ENCODE measurements at regions not wholly inside any gene's neighbourhood (a gene's known extent, or its start where the extent isn't known, plus 50 kb on each side); places are given as distances from the start of the nearest gene placed in this dataset.

- Histone ChIP-seq H3K4me3 (no peak overlapping the region), H3K36me3 (replicated peaks; ENCODE audit: insufficient read depth, low read depth) (no peaks in the 10 kb centered on the region), H3K4me2 (no peak overlapping the region), H3K4me1 (ENCODE audit: insufficient read depth) (no peaks in the 10 kb centered on the region), H3K9me3 (ENCODE audit: low read depth) (no peaks in the 10 kb centered on the region), H3K79me2 (no peaks in the 10 kb centered on the region), H3K27ac (no peak overlapping the region), H3K9me2 (replicated peaks; ENCODE audit: insufficient read depth) (no peaks in the 10 kb centered on the region), H4K20me1 (ENCODE audit: insufficient read depth, poor library complexity, severe bottlenecking) (no peaks in the 10 kb centered on the region), H3K27me3 (no peaks in the 10 kb centered on the region), H2AFZ (no peak overlapping the region)
- no peak for DNase-seq (ENCODE audit: low spot score)
- 100% methylated on average over 1 of the region's 1 CpG for WGBS (ENCODE audit: low lambda C conversion rate, missing lambda C conversion rate)
- TF ChIP-seq EZH2phosphoT487 (IDR thresholded peaks at IDR 0.05; ENCODE audit: low read depth, severe bottlenecking, unreplicated experiment) (no peak), CTCF (IDR thresholded peaks at IDR 0.05; ENCODE audit: poor library complexity) (no peak), EZH2 (IDR thresholded peaks at IDR 0.05; ENCODE audit: borderline replicate concordance) (no peak)
Observed at GRCh38 chr11:90606721-90607120, 383.9 kb upstream of the CHORDC1 start.

- Histone ChIP-seq H3K4me1 (ENCODE audit: insufficient read depth) (no peaks in the 10 kb centered on the region), H3K27ac (no peak overlapping the region), H4K20me1 (ENCODE audit: insufficient read depth, poor library complexity, severe bottlenecking) (no peaks in the 10 kb centered on the region), H2AFZ (no peak overlapping the region), H3K9me2 (replicated peaks; ENCODE audit: insufficient read depth) (no peaks in the 10 kb centered on the region), H3K4me3 (no peak overlapping the region), H3K9me3 (ENCODE audit: low read depth) (no peaks in the 10 kb centered on the region), H3K27me3 (no peaks in the 10 kb centered on the region), H3K79me2 (no peaks in the 10 kb centered on the region), H3K4me2 (no peak overlapping the region), H3K36me3 (replicated peaks; ENCODE audit: insufficient read depth, low read depth) (no peaks in the 10 kb centered on the region)
- DNase-seq (ENCODE audit: low spot score), result no peak
- TF ChIP-seq CTCF (IDR thresholded peaks at IDR 0.05; ENCODE audit: poor library complexity) (no peak), EZH2phosphoT487 (IDR thresholded peaks at IDR 0.05; ENCODE audit: low read depth, severe bottlenecking, unreplicated experiment) (no peak), EZH2 (IDR thresholded peaks at IDR 0.05; ENCODE audit: borderline replicate concordance) (no peak)
- 70% methylated on average over 1 of the region's 1 CpG for WGBS (ENCODE audit: low lambda C conversion rate, missing lambda C conversion rate)
Observed at GRCh38 chr11:90601261-90601660, 378.4 kb upstream of the CHORDC1 start.

GRCh38 chr11:90594658-90595057 is 371.8 kb upstream of the CHORDC1 start:
- H3K4me1 ChIP-seq (ENCODE audit: insufficient read depth), result no peaks in the 10 kb centered on the region
- H3K4me2 ChIP-seq, result no peak overlapping the region
- no peaks in the 10 kb centered on the region for H3K36me3 ChIP-seq (replicated peaks; ENCODE audit: insufficient read depth, low read depth)
- WGBS (ENCODE audit: low lambda C conversion rate, missing lambda C conversion rate), result 67% methylated on average over 1 of the region's 1 CpG
- TF ChIP-seq EZH2phosphoT487 (IDR thresholded peaks at IDR 0.05; ENCODE audit: low read depth, severe bottlenecking, unreplicated experiment) (no peak), CTCF (IDR thresholded peaks at IDR 0.05; ENCODE audit: poor library complexity) (no peak), EZH2 (IDR thresholded peaks at IDR 0.05; ENCODE audit: borderline replicate concordance) (no peak)
- no peaks in the 10 kb centered on the region for H3K79me2 ChIP-seq
- no peak overlapping the region for H3K27ac ChIP-seq
- H4K20me1 ChIP-seq (ENCODE audit: insufficient read depth, poor library complexity, severe bottlenecking), result no peaks in the 10 kb centered on the region
- no peak for DNase-seq (ENCODE audit: low spot score)
- H2AFZ ChIP-seq, result no peak overlapping the region
- no peaks in the 10 kb centered on the region for H3K9me2 ChIP-seq (replicated peaks; ENCODE audit: insufficient read depth)
- no peaks in the 10 kb centered on the region for H3K27me3 ChIP-seq
- no peaks in the 10 kb centered on the region for H3K9me3 ChIP-seq (ENCODE audit: low read depth)
- no peak overlapping the region for H3K4me3 ChIP-seq

GRCh38 chr11:90593099-90593498 is 370.2 kb upstream of the CHORDC1 start:
- Histone ChIP-seq H2AFZ (no peak overlapping the region), H3K4me1 (ENCODE audit: insufficient read depth) (no peaks in the 10 kb centered on the region), H3K4me3 (no peak overlapping the region), H3K4me2 (no peak overlapping the region), H3K27me3 (no peaks in the 10 kb centered on the region), H3K79me2 (no peaks in the 10 kb centered on the region), H3K36me3 (replicated peaks; ENCODE audit: insufficient read depth, low read depth) (no peaks in the 10 kb centered on the region), H3K27ac (no peak overlapping the region), H3K9me2 (replicated peaks; ENCODE audit: insufficient read depth) (no peaks in the 10 kb centered on the region), H3K9me3 (ENCODE audit: low read depth) (no peaks in the 10 kb centered on the region), H4K20me1 (ENCODE audit: insufficient read depth, poor library complexity, severe bottlenecking) (no peaks in the 10 kb centered on the region)
- WGBS (ENCODE audit: low lambda C conversion rate, missing lambda C conversion rate), result 75% methylated on average over 1 of the region's 1 CpG
- no peak for DNase-seq (ENCODE audit: low spot score)
- no peak for TF ChIP-seq EZH2phosphoT487 (IDR thresholded peaks at IDR 0.05; ENCODE audit: low read depth, severe bottlenecking, unreplicated experiment)
- no peak for TF ChIP-seq EZH2 (IDR thresholded peaks at IDR 0.05; ENCODE audit: borderline replicate concordance)
- no peak for TF ChIP-seq CTCF (IDR thresholded peaks at IDR 0.05; ENCODE audit: poor library complexity)

Data from hepatocyte (in vitro differentiated cells).